Thoracic aorta (tissue), 2 donors: ENCODE measurements at regions not wholly inside any gene's neighbourhood (a gene's known extent, or its start where the extent isn't known, plus 50 kb on each side); places are given as distances from the start of the nearest gene placed in this dataset.

Experiments
- ATAC-seq: fragments of 150-250 bp; one replicate; pipeline ENCODE4 v1.8.0; 2017; ENCODE audit warnings: low read depth; ENCODE audit not compliant: insufficient number of reproducible peaks, low FRiP score
- DNase-seq: peaks from one replicate; pipeline ENCODE4 v3.0.0-alpha.2; 2020; ENCODE audit warnings: low spot score
- H3K27ac ChIP-seq, 2 donors: fragments of 200-600 bp; sonication (generic); 1 replicate in 1 of 2; 2 replicates in 1 of 2; pipeline ENCODE4 v1.5.1; 2016; ENCODE audit warnings: mild to moderate bottlenecking in 2 of 2, moderate library complexity in 2 of 2
- H3K27me3 ChIP-seq: fragments of 200-600 bp; sonication (generic); replicated peaks from 2 replicates; pipeline ENCODE4 v1.6.0; 2016; ENCODE audit warnings: mild to moderate bottlenecking; ENCODE audit not compliant: insufficient read depth
- H3K36me3 ChIP-seq: fragments of 200-600 bp; sonication (generic); one replicate; pipeline ENCODE4 v1.5.1; 2016
- H3K4me1 ChIP-seq, 2 donors: fragments of 200-600 bp; sonication (generic); 1 replicate in 1 of 2; 2 replicates in 1 of 2; pipeline versions ENCODE4 v1.5.1 to v1.6.0; 2016; ENCODE audit warnings: low read depth in 2 of 2, mild to moderate bottlenecking in 1 of 2; ENCODE audit not compliant: control insufficient read depth in 1 of 2
- H3K4me3 ChIP-seq: fragments of 200-600 bp; sonication (generic); 2 replicates; pipeline ENCODE4 v1.5.1; 2016; ENCODE audit warnings: mild to moderate bottlenecking
- H3K9me3 ChIP-seq: fragments of 200-600 bp; sonication (generic); 2 replicates; pipeline ENCODE4 v1.5.1; 2016
- CTCF ChIP-seq: fragments of 200-600 bp; sonication (generic); IDR thresholded peaks from one replicate; pipeline ENCODE4 v1.5.1; 2019; ENCODE audit warnings: antibody characterized with exemption

- no peak for ATAC-seq
- Histone ChIP-seq H3K36me3 (no peaks in the 10 kb centered on the region), H3K27ac (no peak overlapping the region), H3K27me3 (no peaks in the 10 kb centered on the region), H3K9me3 (peaks cover 12% of the 10 kb centered on the region), H3K4me3 (no peak overlapping the region), H3K4me1 (peaks cover 0 to 7% of the 10 kb centered on the region in 2 donors)
- no peak for DNase-seq
- TF ChIP-seq CTCF = no peak
These were observed 229.8 kb upstream of the HDAC9 start for GRCh38 chr7:18265611-18266281.

GRCh38 chr7:18268571-18268970 is 227.0 kb upstream of the HDAC9 start:
- ATAC-seq = no peak
- TF ChIP-seq CTCF = no peak
- H3K9me3 ChIP-seq = no peaks in the 10 kb centered on the region
- H3K36me3 ChIP-seq = no peaks in the 10 kb centered on the region
- no peak for DNase-seq
- H3K4me1 ChIP-seq = peaks cover 0 to 7% of the 10 kb centered on the region in 2 donors
- no peaks in the 10 kb centered on the region for H3K27me3 ChIP-seq
- no peak overlapping the region for H3K27ac ChIP-seq
- no peak overlapping the region for H3K4me3 ChIP-seq

- H3K4me1 ChIP-seq = peaks cover 0 to 7% of the 10 kb centered on the region in 2 donors
- DNase-seq (no peak), ATAC-seq (no peak)
- no peak overlapping the region for H3K27ac ChIP-seq
- no peaks in the 10 kb centered on the region for H3K36me3 ChIP-seq
- no peak for TF ChIP-seq CTCF
- H3K27me3 ChIP-seq = no peaks in the 10 kb centered on the region
- H3K9me3 ChIP-seq = no peaks in the 10 kb centered on the region
- H3K4me3 ChIP-seq = no peak overlapping the region
These were observed 219.2 kb upstream of the HDAC9 start for GRCh38 chr7:18276380-18276779.

- H3K4me1 ChIP-seq = peaks cover 0 to 7% of the 10 kb centered on the region in 2 donors
- TF ChIP-seq CTCF = no peak
- DNase-seq = no peak
- H3K27me3 ChIP-seq = no peaks in the 10 kb centered on the region
- H3K36me3 ChIP-seq = no peaks in the 10 kb centered on the region
- H3K27ac ChIP-seq = no peak overlapping the region
- ATAC-seq = no peak
- H3K9me3 ChIP-seq = no peaks in the 10 kb centered on the region
- H3K4me3 ChIP-seq = no peak overlapping the region
These were observed 217.2 kb upstream of the HDAC9 start for GRCh38 chr7:18278316-18278715.

- no peak for ATAC-seq
- TF ChIP-seq CTCF = no peak
- Histone ChIP-seq H3K27me3 (no peaks in the 10 kb centered on the region), H3K9me3 (no peaks in the 10 kb centered on the region), H3K4me1 (peaks cover 0 to 7% of the 10 kb centered on the region in 2 donors), H3K27ac (no peak overlapping the region), H3K4me3 (no peak overlapping the region), H3K36me3 (no peaks in the 10 kb centered on the region)
- no peak for DNase-seq
These were observed 212.5 kb upstream of the HDAC9 start for GRCh38 chr7:18283045-18283444.
